ENCODE measurements at regions not wholly inside any gene's neighbourhood (a gene's known extent, or its start where the extent isn't known, plus 50 kb on each side); places are given as distances from the start of the nearest gene placed in this dataset.
"Not testable (repeated sequence)": the region's sequence is repeated elsewhere in the genome, so short reads cannot be mapped to it uniquely, and the experiment has no call there.

DNA sequence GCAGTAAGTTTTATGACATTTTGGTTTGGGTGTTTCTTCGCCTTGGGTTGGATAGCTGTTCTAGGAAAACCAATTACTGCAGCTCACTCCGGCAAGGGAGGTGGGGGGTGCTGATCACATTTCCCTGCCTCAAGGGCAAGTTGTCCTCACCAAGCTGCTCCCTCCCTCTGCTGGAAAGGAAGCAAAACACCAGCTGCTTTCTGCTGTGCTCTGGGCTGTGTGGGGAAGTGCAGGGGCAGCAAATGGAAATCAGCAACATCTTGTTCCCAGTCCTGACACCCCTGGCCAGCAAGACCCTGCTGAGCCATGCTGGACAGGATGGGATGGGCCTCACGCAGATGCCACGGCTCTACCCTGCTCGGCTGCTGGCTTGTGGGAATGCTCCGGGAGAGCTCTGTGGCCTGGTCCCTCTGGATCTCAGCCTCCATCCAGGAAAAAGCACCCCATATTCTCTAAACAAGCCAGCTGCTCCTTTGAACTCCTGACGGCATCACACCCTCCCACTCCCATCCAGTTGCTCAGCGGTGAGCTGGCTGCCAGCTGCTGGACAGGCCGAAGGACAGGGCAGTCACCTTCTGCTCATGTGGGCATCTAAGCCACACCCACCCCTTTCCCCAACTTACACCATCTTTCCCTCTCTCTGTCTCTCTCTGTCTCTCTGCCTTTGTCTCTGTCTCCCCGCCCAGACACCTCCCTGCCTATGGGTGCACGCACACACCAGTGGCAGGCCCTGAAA lies 52.4 kb upstream of the EIF5 start:
- H3K4me3 Mint-ChIP-seq: no peak overlapping the region
- TF ChIP-seq EZH2 (IDR thresholded peaks at IDR 0.05): no peak
- TF ChIP-seq EZH2phosphoT487 (IDR thresholded peaks at IDR 0.05): no peak
- TF ChIP-seq, protein P1, sequence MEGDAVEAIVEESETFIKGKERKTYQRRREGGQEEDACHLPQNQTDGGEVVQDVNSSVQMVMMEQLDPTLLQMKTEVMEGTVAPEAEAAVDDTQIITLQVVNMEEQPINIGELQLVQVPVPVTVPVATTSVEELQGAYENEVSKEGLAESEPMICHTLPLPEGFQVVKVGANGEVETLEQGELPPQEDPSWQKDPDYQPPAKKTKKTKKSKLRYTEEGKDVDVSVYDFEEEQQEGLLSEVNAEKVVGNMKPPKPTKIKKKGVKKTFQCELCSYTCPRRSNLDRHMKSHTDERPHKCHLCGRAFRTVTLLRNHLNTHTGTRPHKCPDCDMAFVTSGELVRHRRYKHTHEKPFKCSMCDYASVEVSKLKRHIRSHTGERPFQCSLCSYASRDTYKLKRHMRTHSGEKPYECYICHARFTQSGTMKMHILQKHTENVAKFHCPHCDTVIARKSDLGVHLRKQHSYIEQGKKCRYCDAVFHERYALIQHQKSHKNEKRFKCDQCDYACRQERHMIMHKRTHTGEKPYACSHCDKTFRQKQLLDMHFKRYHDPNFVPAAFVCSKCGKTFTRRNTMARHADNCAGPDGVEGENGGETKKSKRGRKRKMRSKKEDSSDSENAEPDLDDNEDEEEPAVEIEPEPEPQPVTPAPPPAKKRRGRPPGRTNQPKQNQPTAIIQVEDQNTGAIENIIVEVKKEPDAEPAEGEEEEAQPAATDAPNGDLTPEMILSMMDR (IDR thresholded peaks at IDR 0.05): peak; percentile 28
- peak; percentile 48 for DNase-seq (ENCODE audit: low spot score)

DNA sequence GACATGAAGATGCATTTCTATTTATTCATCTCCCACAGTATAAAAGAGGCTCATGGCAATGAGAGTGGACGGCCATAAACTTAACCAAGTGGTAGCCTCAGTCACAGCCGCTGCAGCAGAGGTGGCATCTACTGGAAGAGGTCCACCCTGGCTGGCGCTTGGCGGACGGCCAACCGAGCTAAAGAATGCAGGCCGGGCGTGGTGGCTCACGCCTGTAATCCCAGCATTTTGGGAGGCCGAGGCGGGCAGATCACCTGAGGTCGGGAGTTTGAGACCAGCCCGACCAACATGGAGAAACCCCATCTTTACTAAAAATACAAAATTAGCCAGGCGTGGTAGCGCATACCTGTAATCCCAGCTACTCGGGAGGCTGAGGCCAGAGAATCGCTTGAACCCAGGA lies 51.7 kb upstream of the EIF5 start:
- not testable (repeated sequence) for H3K9ac ChIP-seq; H3K79me2 ChIP-seq (ENCODE audit: low read depth); H3K27ac ChIP-seq; H3K9me3 Mint-ChIP-seq; H3K4me1 Mint-ChIP-seq; DNase-seq (ENCODE audit: low spot score); H3K36me3 Mint-ChIP-seq; H3K4me1 ChIP-seq; H3K9me3 ChIP-seq (ENCODE audit: low read depth); H3K4me3 ChIP-seq; H3K36me3 ChIP-seq; H2AFZ ChIP-seq (replicated peaks); H4K20me1 ChIP-seq (ENCODE audit: low read depth); H3K4me2 ChIP-seq; H3K4me3 Mint-ChIP-seq; H3K27ac Mint-ChIP-seq
- Histone ChIP-seq H3F3A (ENCODE audit: low read depth) (peaks cover 14% of the 10 kb centered on the region), H3K27me3 (peaks cover 41% of the 10 kb centered on the region)
- peaks cover 33% of the 10 kb centered on the region for H3K27me3 Mint-ChIP-seq (ENCODE audit: insufficient read depth, low read depth)

More for the DNA sequence above, 52.4 kb upstream of the EIF5 start:
- Histone ChIP-seq H3K9ac (no peak overlapping the region), H3K36me3 (no peaks in the 10 kb centered on the region), H3K27ac (no peak overlapping the region), H4K20me1 (ENCODE audit: low read depth) (no peaks in the 10 kb centered on the region), H3K27me3 (peaks cover 44% of the 10 kb centered on the region), H3K4me1 (peaks cover 6% of the 10 kb centered on the region), H2AFZ (replicated peaks) (no peak overlapping the region), H3K9me3 (ENCODE audit: low read depth) (no peaks in the 10 kb centered on the region), H3K4me2 (no peak overlapping the region), H3K4me3 (no peak overlapping the region), H3F3A (ENCODE audit: low read depth) (peaks cover 14% of the 10 kb centered on the region), H3K79me2 (ENCODE audit: low read depth) (no peaks in the 10 kb centered on the region)
- Mint-ChIP-seq H3K27me3 (ENCODE audit: insufficient read depth, low read depth) (peaks cover 33% of the 10 kb centered on the region), H3K36me3 (no peaks in the 10 kb centered on the region), H3K9me3 (peaks cover 5% of the 10 kb centered on the region), H3K4me1 (no peaks in the 10 kb centered on the region), H3K27ac (no peak overlapping the region)

DNA sequence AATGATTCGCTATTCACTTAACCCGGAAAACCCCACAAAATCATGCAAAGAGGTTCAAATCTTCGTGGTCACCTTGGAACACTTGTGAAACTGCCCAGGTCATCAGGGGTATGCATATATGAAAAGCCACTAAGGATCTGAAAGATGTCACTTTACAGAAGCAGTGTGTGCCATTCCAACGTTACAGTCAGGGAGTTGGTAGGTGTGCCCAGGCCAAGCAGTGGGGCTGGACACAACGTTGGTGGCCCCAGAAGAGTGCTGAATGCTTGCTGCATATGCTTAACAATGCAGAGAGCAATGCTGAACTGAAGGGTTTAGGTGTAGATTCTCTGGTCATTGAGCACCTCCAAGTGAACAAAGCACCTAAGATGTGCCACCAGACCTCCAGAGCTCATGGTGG lies 51.1 kb upstream of the EIF5 start:
- Histone ChIP-seq H3K9me3 (ENCODE audit: low read depth) (no peaks in the 10 kb centered on the region), H3K79me2 (ENCODE audit: low read depth) (no peaks in the 10 kb centered on the region), H3K4me2 (no peak overlapping the region), H3K36me3 (no peaks in the 10 kb centered on the region), H3K27me3 (peaks cover 35% of the 10 kb centered on the region), H3K9ac (no peak overlapping the region), H3K4me3 (no peak overlapping the region), H3K27ac (no peak overlapping the region), H3F3A (ENCODE audit: low read depth) (peaks cover 14% of the 10 kb centered on the region), H3K4me1 (peaks cover 6% of the 10 kb centered on the region), H2AFZ (replicated peaks) (no peak overlapping the region), H4K20me1 (ENCODE audit: low read depth) (no peaks in the 10 kb centered on the region)
- Mint-ChIP-seq H3K9me3 (peaks cover 4% of the 10 kb centered on the region), H3K27ac (no peak overlapping the region), H3K4me3 (peak overlapping the region; percentile 13), H3K27me3 (ENCODE audit: insufficient read depth, low read depth) (peaks cover 30% of the 10 kb centered on the region), H3K36me3 (no peaks in the 10 kb centered on the region), H3K4me1 (no peaks in the 10 kb centered on the region)
- no peak for DNase-seq (ENCODE audit: low spot score)
- TF ChIP-seq EZH2phosphoT487 (IDR thresholded peaks at IDR 0.05) (no peak), EZH2 (IDR thresholded peaks at IDR 0.05) (no peak)
- TF ChIP-seq, protein P1 (IDR thresholded peaks at IDR 0.05): no peak

DNA sequence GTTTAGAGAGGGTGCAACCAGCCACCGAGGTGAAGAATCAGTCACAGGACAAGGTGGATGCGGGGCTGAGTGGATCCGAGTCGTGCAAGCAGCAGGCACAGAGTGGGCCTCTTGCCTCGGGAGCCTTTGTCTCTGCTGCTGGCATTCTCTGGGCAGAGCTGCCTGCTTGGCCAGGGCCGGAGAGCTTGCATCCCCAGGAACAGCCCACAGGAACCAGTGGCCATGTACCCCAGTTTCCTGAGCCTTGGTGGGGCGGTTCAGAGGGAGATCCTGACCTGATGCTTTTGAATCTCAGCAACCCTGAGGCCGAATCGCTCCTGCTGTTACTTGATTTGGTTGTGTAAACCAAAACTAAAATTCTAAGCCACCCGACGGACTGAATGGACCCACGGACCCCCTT lies 50.1 kb upstream of the EIF5 start:
- TF ChIP-seq EZH2phosphoT487 (IDR thresholded peaks at IDR 0.05): no peak
- TF ChIP-seq, protein P1 (IDR thresholded peaks at IDR 0.05): no peak
- no peak for TF ChIP-seq EZH2 (IDR thresholded peaks at IDR 0.05)
- Mint-ChIP-seq H3K27me3 (ENCODE audit: insufficient read depth, low read depth) (peaks cover 25% of the 10 kb centered on the region), H3K4me3 (no peak overlapping the region), H3K27ac (no peak overlapping the region), H3K36me3 (no peaks in the 10 kb centered on the region), H3K4me1 (no peaks in the 10 kb centered on the region), H3K9me3 (peaks cover 5% of the 10 kb centered on the region)
- Histone ChIP-seq H3F3A (ENCODE audit: low read depth) (peaks cover 14% of the 10 kb centered on the region), H3K9ac (no peak overlapping the region), H3K4me3 (no peak overlapping the region), H2AFZ (replicated peaks) (no peak overlapping the region), H3K79me2 (ENCODE audit: low read depth) (no peaks in the 10 kb centered on the region), H3K9me3 (ENCODE audit: low read depth) (no peaks in the 10 kb centered on the region), H3K4me1 (peaks cover 6% of the 10 kb centered on the region), H3K36me3 (no peaks in the 10 kb centered on the region), H3K27ac (no peak overlapping the region), H4K20me1 (ENCODE audit: low read depth) (no peaks in the 10 kb centered on the region), H3K27me3 (peaks cover 25% of the 10 kb centered on the region), H3K4me2 (no peak overlapping the region)
- no peak for DNase-seq (ENCODE audit: low spot score)
